Panc1 (cell line): ENCODE measurements at regions not wholly inside any gene's neighbourhood (a gene's known extent, or its start where the extent isn't known, plus 50 kb on each side); places are given as distances from the start of the nearest gene placed in this dataset.
A peak's percentile ranks its signal among the peaks of the same experiment; 100 is the strongest.
"Not testable (repeated sequence)": the region's sequence is repeated elsewhere in the genome, so short reads cannot be mapped to it uniquely, and the experiment has no call there.

Source experiments
- ATAC-seq: fragments of 200-7000 bp; cut with Tn5 transposase; 2 replicates; pipeline ENCODE4 v1.9.1; 2020; ENCODE audit warnings: mild to moderate bottlenecking, moderate library complexity
- BruUV-seq: library from RNA; stranded (reverse); fragments of 400-500 nt; replicated peaks from 2 replicates; lab custom pipeline; 2021; lab: Mats Ljungman, UMichigan
- CTCF ChIA-PET: fragments of 300-600 bp; sonication (Branson Sonifier 250); formaldehyde crosslinking; loops from one replicate; lab custom pipeline; 2022; ENCODE audit warnings: antibody characterized with exemption; lab: Charles Lee
- POLR2A ChIA-PET: fragments of 300-600 bp; sonication (Branson Sonifier 250); formaldehyde crosslinking; loops from one replicate; lab custom pipeline; 2022; ENCODE audit warnings: antibody characterized with exemption; lab: Charles Lee
- DNase-seq: peaks from one replicate; pipeline ENCODE4 v3.0.0-alpha.2; 2010; ENCODE audit warnings: low read depth, low spot score
- H3K27ac ChIP-seq: 2 replicates; pipeline ENCODE4 v1.5.1; 2011; ENCODE audit warnings: mild to moderate bottlenecking, low read length, inconsistent platforms
- H3K27me3 ChIP-seq: fragments of 200-500 bp; sonication (Bioruptor generic); 2 replicates; pipeline ENCODE4 v1.6.0; 2014; ENCODE audit warnings: low read length, inconsistent platforms; ENCODE audit not compliant: control insufficient read depth, insufficient read depth
- H3K36me3 ChIP-seq: fragments of 200-500 bp; sonication (Bioruptor generic); 2 replicates; pipeline ENCODE4 v1.5.1; 2014; ENCODE audit warnings: inconsistent platforms, mild to moderate bottlenecking, low read length, moderate library complexity; ENCODE audit not compliant: control insufficient read depth, insufficient read depth
- H3K4me1 ChIP-seq: 2 replicates; pipeline ENCODE4 v1.5.1; 2011; ENCODE audit warnings: inconsistent platforms, mild to moderate bottlenecking, low read length, moderate library complexity; ENCODE audit not compliant: control insufficient read depth, insufficient read depth
- H3K4me3 ChIP-seq, 2 experiments: 2 replicates each; pipeline ENCODE4 v1.5.1; 2011 to 2012; ENCODE audit warnings: low read depth in 2 of 2, low read length in 2 of 2, mild to moderate bottlenecking in 2 of 2, inconsistent platforms in 1 of 2, moderate library complexity in 1 of 2
- H3K9me3 ChIP-seq: fragments of 200-500 bp; sonication (Bioruptor generic); 2 replicates; pipeline ENCODE4 v1.5.1; 2014; ENCODE audit warnings: low read depth, mild to moderate bottlenecking, inconsistent platforms, low read length, moderate library complexity; ENCODE audit not compliant: control insufficient read depth, insufficient read depth
- in situ Hi-C: cut with HindIII; loops from 2 replicates; pipeline ENCODE4 v1.10.0; 2016; ENCODE audit warnings: low sequenced_read_pairs, low pct_unique_long_range_greater_than_20kb
- intact Hi-C: fragments of 100-400 bp; cut with micrococcal nuclease; formaldehyde crosslinking; loops from one replicate; pipeline ENCODE4 v1.10.0; 2022; ENCODE audit not compliant: unreplicated experiment
- TF ChIP-seq, protein P1 (sequence below): fragments of 450-650 bp; IDR thresholded peaks from 2 replicates; pipeline ENCODE4 v1.5.1; 2017; ENCODE audit warnings: mild to moderate bottlenecking

DNA sequence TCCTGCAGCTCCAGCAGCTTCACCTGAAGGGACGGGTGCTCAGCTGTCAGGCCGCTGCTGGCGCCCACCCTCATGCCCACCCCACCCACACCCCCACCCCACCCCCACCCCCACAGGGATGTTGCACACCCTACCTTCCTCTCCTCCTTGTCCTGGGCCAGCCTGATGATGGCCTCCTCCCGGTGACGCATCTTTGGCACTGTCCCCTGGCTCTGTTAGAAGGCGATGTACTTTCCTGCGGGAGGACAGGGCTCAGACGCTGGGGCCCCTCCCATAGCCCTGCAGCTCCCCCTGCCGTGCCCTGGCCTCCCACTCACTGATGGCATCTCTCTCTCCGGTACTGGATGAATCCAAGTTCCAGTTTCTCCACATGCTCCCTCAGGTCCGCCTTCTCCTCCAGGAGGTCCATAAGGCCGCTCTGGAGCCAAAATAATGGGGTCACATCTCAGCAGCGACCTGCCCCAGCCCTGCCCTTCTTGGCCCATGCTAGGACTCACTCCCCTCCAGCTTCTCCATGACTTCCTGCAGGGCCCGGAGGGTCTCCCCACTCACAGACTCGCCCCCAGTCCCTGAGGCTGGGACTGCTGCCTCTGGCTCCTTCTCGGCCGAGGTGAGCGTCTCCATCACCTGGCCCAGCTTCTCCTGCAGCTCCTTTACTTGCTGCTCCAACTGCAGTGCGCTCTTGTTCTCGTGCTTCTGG, 55.2 kb downstream of the GOLGA8B start:
- H3K27me3 ChIP-seq, DNase-seq, H3K36me3 ChIP-seq, H3K9me3 ChIP-seq, H3K4me1 ChIP-seq, intact Hi-C loops, POLR2A ChIA-PET, CTCF ChIA-PET, BruUV-seq, in situ Hi-C loops, H3K4me3 ChIP-seq, H3K27ac ChIP-seq: not testable (repeated sequence)
- peak; percentile 33; the same call in 1 of the 2 replicates for ATAC-seq

DNA sequence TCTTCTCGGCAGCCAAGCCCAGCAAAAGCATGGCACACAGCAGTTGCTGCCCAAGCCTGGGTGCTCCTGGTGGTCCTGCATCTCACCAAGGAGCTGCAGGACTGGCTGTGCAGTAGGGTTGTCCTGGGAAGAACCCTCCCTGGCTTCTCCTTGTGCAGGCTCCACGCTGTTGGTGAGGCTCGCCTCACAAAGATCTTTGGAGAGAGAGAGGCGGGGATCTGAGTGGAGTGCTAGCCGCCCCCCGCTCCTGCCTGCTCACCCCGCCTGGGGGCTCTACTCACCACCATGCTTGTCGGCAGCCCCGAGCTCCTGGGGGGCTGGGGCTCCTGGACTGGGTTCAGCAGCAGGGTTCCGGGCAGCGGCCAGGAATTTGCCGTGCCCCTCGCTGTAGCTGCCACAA, 55.8 kb downstream of the GOLGA8B start:
- in situ Hi-C loops, intact Hi-C loops, H3K36me3 ChIP-seq, DNase-seq, H3K4me1 ChIP-seq, H3K4me3 ChIP-seq, H3K9me3 ChIP-seq, CTCF ChIA-PET, H3K27me3 ChIP-seq, H3K27ac ChIP-seq, POLR2A ChIA-PET, ATAC-seq, BruUV-seq: not testable (repeated sequence)

DNA sequence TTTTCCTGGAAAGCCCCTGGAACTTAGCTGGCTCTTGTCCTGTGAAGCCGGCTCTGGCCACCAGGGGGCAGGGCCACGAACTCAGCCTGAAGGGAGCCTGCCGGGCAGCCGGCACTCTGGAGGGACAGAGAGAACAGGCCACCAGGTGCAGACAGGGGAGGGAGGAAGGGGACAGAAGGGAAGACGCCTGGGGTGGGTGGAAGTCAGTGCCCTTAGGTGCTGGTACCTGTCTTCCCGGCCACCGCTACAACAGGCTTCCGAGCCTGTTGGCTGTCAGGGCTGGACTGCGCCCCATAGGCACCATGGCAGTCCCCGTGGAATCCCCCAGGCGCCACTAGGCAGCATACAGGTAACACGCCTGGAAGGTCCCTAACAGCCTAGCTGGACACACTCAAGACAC, 59.6 kb downstream of the GOLGA8B start:
- BruUV-seq, H3K9me3 ChIP-seq, POLR2A ChIA-PET, H3K4me1 ChIP-seq, H3K27ac ChIP-seq, H3K4me3 ChIP-seq, CTCF ChIA-PET, in situ Hi-C loops, H3K36me3 ChIP-seq, H3K27me3 ChIP-seq, DNase-seq, intact Hi-C loops: not testable (repeated sequence)
- ATAC-seq = peak; percentile 91
- TF ChIP-seq, protein P1, sequence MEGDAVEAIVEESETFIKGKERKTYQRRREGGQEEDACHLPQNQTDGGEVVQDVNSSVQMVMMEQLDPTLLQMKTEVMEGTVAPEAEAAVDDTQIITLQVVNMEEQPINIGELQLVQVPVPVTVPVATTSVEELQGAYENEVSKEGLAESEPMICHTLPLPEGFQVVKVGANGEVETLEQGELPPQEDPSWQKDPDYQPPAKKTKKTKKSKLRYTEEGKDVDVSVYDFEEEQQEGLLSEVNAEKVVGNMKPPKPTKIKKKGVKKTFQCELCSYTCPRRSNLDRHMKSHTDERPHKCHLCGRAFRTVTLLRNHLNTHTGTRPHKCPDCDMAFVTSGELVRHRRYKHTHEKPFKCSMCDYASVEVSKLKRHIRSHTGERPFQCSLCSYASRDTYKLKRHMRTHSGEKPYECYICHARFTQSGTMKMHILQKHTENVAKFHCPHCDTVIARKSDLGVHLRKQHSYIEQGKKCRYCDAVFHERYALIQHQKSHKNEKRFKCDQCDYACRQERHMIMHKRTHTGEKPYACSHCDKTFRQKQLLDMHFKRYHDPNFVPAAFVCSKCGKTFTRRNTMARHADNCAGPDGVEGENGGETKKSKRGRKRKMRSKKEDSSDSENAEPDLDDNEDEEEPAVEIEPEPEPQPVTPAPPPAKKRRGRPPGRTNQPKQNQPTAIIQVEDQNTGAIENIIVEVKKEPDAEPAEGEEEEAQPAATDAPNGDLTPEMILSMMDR = peak; percentile 78

DNA sequence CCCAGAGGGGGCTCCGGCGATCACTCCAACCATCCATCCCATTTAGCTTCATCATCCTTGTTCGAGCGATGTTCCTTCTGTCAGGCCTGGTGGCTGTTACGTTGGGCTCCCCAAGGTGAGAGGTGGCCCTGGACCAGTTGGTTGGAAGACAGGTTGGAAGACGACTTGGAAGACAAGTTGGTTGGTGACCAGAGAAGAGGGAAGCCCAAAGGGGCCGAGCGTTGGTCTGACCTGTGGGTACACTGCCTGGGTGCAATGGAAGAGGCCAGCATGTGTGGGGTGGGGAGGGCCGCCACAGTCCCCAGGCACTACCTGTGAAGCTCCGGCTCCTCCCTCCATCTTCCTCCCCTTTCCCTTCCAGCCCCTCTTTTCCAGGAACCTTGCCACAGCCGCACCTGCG, 60.9 kb downstream of the GOLGA8B start:
- H3K4me1 ChIP-seq, H3K4me3 ChIP-seq, BruUV-seq, H3K9me3 ChIP-seq, H3K36me3 ChIP-seq, CTCF ChIA-PET, H3K27ac ChIP-seq, POLR2A ChIA-PET, intact Hi-C loops, in situ Hi-C loops, DNase-seq, H3K27me3 ChIP-seq: not testable (repeated sequence)
- peak; percentile 14; the same call in 1 of the 2 replicates for ATAC-seq

DNA sequence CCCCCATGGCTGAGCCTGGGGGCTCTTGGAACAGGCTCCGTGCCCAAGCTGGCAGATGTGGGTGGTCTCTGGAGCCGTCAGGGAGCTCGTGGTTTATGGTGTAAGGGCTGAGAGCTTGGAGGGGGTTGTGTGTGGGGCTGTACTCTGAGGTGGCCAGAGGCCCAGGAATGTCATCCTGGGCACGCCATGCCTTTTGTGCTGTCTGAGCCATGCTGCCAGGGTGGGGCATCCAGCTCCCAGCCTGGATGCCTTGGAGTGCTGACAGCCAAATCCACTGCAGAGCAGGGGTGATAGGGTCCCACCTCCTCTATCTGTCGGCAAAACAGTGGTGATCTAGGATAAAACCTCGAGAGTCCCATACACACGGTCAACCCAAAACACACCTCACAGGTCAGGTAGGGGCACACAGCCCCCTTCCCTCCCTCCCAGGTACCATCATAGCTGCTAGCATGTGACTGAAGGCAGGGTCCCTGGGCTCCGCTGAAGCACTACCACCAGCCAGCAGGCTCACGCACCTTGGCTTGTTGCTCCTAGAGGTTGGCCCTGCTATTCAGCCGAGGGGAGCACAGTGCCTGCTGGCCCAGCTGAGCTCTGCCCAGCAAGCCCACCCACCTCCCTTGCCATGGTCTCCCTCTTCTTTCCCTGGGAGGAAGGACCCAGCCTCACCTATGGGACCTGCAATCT, 61.5 kb downstream of the GOLGA8B start:
- H3K4me3 ChIP-seq, POLR2A ChIA-PET, H3K27ac ChIP-seq, CTCF ChIA-PET, H3K36me3 ChIP-seq, BruUV-seq, H3K9me3 ChIP-seq, intact Hi-C loops, in situ Hi-C loops, ATAC-seq, H3K27me3 ChIP-seq, DNase-seq, H3K4me1 ChIP-seq: not testable (repeated sequence)
